IMR-90 (cell line): ENCODE measurements at regions not wholly inside any gene's neighbourhood (a gene's known extent, or its start where the extent isn't known, plus 50 kb on each side); places are given as distances from the start of the nearest gene placed in this dataset.

ENCODE experiments used
- ATAC-seq: fragments of 200-7000 bp; cut with Tn5 transposase; 2 replicates; pipeline ENCODE4 v1.9.1; 2020; ENCODE audit warnings: low read depth, mild to moderate bottlenecking, moderate library complexity
- BruUV-seq: library from RNA; stranded (reverse); fragments of 400-500 nt; replicated peaks from 2 replicates; lab custom pipeline; 2021; lab: Mats Ljungman, UMichigan
- CTCF ChIA-PET: fragments of 300-600 bp; formaldehyde crosslinking; extraction: SDS; loops from one replicate; lab custom pipeline; 2021; ENCODE audit warnings: antibody characterized with exemption; lab: Yijun Ruan, JAX
- POLR2A ChIA-PET: fragments of 300-600 bp; sonication (Branson Sonifier 250); formaldehyde crosslinking; loops from one replicate; lab custom pipeline; 2022; ENCODE audit warnings: antibody characterized with exemption; ENCODE audit not compliant: unreplicated experiment; lab: Charles Lee
- DNase-seq: peaks from one replicate; pipeline ENCODE4 v3.0.0; 2013
- H2AFZ ChIP-seq: replicated peaks from 2 replicates; pipeline ENCODE3; 2013; ENCODE audit warnings: low read length, mild to moderate bottlenecking; ENCODE audit not compliant: poor library complexity
- H2AK5ac ChIP-seq: 2 replicates; pipeline ENCODE4 v1.6.1; 2013; ENCODE audit warnings: low read depth, low read length, inconsistent platforms
- H2AK9ac ChIP-seq: replicated peaks from 2 replicates; pipeline ENCODE3; 2013; ENCODE audit warnings: mild to moderate bottlenecking, low read depth, low read length, moderate library complexity; ENCODE audit not compliant: poor library complexity
- H2BK120ac ChIP-seq: 2 replicates; pipeline ENCODE4 v1.6.1; 2013; ENCODE audit warnings: low read depth, low read length, inconsistent platforms
- H2BK15ac ChIP-seq: 3 replicates; pipeline ENCODE4 v1.6.1; 2013; ENCODE audit warnings: low read depth, low read length, inconsistent platforms
- H2BK20ac ChIP-seq: 2 replicates; pipeline ENCODE4 v1.6.1; 2013; ENCODE audit warnings: low read depth, mild to moderate bottlenecking, inconsistent platforms, low read length, moderate library complexity
- H2BK5ac ChIP-seq: 2 replicates; pipeline ENCODE4 v1.6.1; 2013; ENCODE audit warnings: mild to moderate bottlenecking, low read depth, low read length, inconsistent platforms; ENCODE audit not compliant: poor library complexity, severe bottlenecking
- H3K14ac ChIP-seq: replicated peaks from 2 replicates; pipeline ENCODE4 v1.6.1; 2013; ENCODE audit warnings: low read depth, low read length, inconsistent platforms
- H3K18ac ChIP-seq: 2 replicates; pipeline ENCODE4 v1.6.1; 2013; ENCODE audit warnings: low read depth, low read length, control low read depth
- H3K23ac ChIP-seq: 2 replicates; pipeline ENCODE4 v1.6.1; 2013; ENCODE audit warnings: low read depth, low read length, inconsistent platforms
- H3K27ac ChIP-seq: 2 replicates; pipeline ENCODE4 v1.5.1; 2013; ENCODE audit warnings: mild to moderate bottlenecking, control low read depth, low read length; ENCODE audit not compliant: insufficient read depth
- H3K27me3 ChIP-seq: 2 replicates; pipeline ENCODE4 v1.6.1; 2013; ENCODE audit warnings: low read length; ENCODE audit not compliant: control insufficient read depth, insufficient read depth
- H3K36me3 ChIP-seq: 2 replicates; pipeline ENCODE4 v1.6.1; 2013; ENCODE audit warnings: low read length, mixed read lengths; ENCODE audit not compliant: control insufficient read depth, insufficient read depth
- H3K4ac ChIP-seq: 2 replicates; pipeline ENCODE4 v1.6.1; 2013; ENCODE audit warnings: low read depth, low read length, inconsistent platforms
- H3K4me1 ChIP-seq: 2 replicates; pipeline ENCODE4 v1.6.1; 2013; ENCODE audit warnings: low read length, mixed read lengths; ENCODE audit not compliant: control insufficient read depth, insufficient read depth
- H3K4me2 ChIP-seq: 2 replicates; pipeline ENCODE4 v1.6.1; 2013; ENCODE audit warnings: low read depth, mild to moderate bottlenecking, control low read depth, low read length, moderate library complexity
- H3K4me3 ChIP-seq: 2 replicates; pipeline ENCODE4 v1.5.1; 2013; ENCODE audit warnings: low read depth, mild to moderate bottlenecking, control low read depth, low read length, moderate library complexity; ENCODE audit not compliant: insufficient read depth
- H3K56ac ChIP-seq: 2 replicates; pipeline ENCODE4 v1.6.1; 2013; ENCODE audit warnings: low read length, inconsistent platforms; ENCODE audit not compliant: insufficient read depth; ENCODE audit errors: extremely low read depth
- H3K79me1 ChIP-seq, 2 experiments: 2 replicates each; pipeline ENCODE4 v1.6.1; 2013; ENCODE audit warnings: low read length in 2 of 2, inconsistent platforms in 1 of 2, low read depth in 1 of 2
- H3K9ac ChIP-seq: 2 replicates; pipeline ENCODE4 v1.6.1; 2013; ENCODE audit warnings: low read depth, low read length, control low read depth
- H3K9me1 ChIP-seq: 2 replicates; pipeline ENCODE4 v1.6.1; 2013; ENCODE audit warnings: low read length, inconsistent platforms; ENCODE audit not compliant: insufficient read depth
- H3K9me3 ChIP-seq: 2 replicates; pipeline ENCODE4 v1.6.1; 2013; ENCODE audit warnings: low read length; ENCODE audit not compliant: control insufficient read depth, insufficient read depth
- H4K20me1 ChIP-seq: 2 replicates; pipeline ENCODE4 v1.6.1; 2013; ENCODE audit warnings: low read length, inconsistent platforms; ENCODE audit not compliant: insufficient read depth
- H4K5ac ChIP-seq: 2 replicates; pipeline ENCODE4 v1.6.1; 2013; ENCODE audit warnings: mild to moderate bottlenecking, low read depth, low read length, control low read depth
- H4K8ac ChIP-seq, 2 experiments: 2 replicates each; pipeline ENCODE4 v1.6.1; 2013; ENCODE audit warnings: low read depth in 2 of 2, low read length in 2 of 2, control low read depth in 1 of 2, inconsistent platforms in 1 of 2
- H4K91ac ChIP-seq: 2 replicates; pipeline ENCODE4 v1.6.1; 2013; ENCODE audit warnings: low read depth, low read length, inconsistent platforms; ENCODE audit not compliant: insufficient read depth
- CEBPB ChIP-seq: IDR thresholded peaks from 2 replicates; pipeline ENCODE4 v1.6.1; 2012; ENCODE audit warnings: low read depth, low read length, improper control_type of control experiment
- MAFK ChIP-seq: IDR thresholded peaks from 2 replicates; pipeline ENCODE4 v1.6.1; 2012; ENCODE audit warnings: low read depth, low read length, improper control_type of control experiment
- MXI1 ChIP-seq: IDR thresholded peaks from 2 replicates; pipeline ENCODE4 v1.6.1; 2012; ENCODE audit warnings: low read depth, mild to moderate bottlenecking, low read length, moderate library complexity, borderline replicate concordance
- RAD21 ChIP-seq: IDR thresholded peaks from 2 replicates; pipeline ENCODE4 v1.6.1; 2012; ENCODE audit warnings: low read length, improper control_type of control experiment
- SMC3 ChIP-seq: fragments of 150-350 bp; IDR thresholded peaks from 2 replicates; pipeline ENCODE4 v1.6.1; 2016; ENCODE audit warnings: low read depth, mild to moderate bottlenecking, antibody characterized with exemption, low read length, moderate library complexity
- USF2 ChIP-seq: fragments of 150-350 bp; IDR thresholded peaks from 2 replicates; pipeline ENCODE4 v1.6.1; 2017; ENCODE audit warnings: mild to moderate bottlenecking, antibody characterized with exemption, low read length, low read depth
- WGBS, 2 experiments: methylation state at CpG; one replicate each; pipeline versions ENCODE4 v1.1.5 to v1.1.7; 2013; ENCODE audit warnings: missing lambda C conversion rate in 2 of 2; ENCODE audit not compliant: insufficient read length in 1 of 2; ENCODE audit errors: extremely low coverage in 2 of 2; 5-methylcytosine and 5-hydroxymethylcytosine counted together
- dilution Hi-C: fragments of 300-500 bp; cut with HindIII; formaldehyde crosslinking; loops from one replicate; pipeline ENCODE4 v1.14.3; 2018; ENCODE audit warnings: low sequenced_read_pairs; ENCODE audit not compliant: unreplicated experiment
- in situ Hi-C: fragments of 300-500 bp; cut with MboI; formaldehyde crosslinking; loops from 3 replicates; pipeline ENCODE4 v1.14.3; 2019; ENCODE audit warnings: low sequenced_read_pairs, inconsistent platforms, mixed read lengths
- intact Hi-C: fragments of 100-400 bp; cut with micrococcal nuclease; formaldehyde crosslinking; loops from 2 replicates; pipeline ENCODE4 v1.10.0; 2022

DNA sequence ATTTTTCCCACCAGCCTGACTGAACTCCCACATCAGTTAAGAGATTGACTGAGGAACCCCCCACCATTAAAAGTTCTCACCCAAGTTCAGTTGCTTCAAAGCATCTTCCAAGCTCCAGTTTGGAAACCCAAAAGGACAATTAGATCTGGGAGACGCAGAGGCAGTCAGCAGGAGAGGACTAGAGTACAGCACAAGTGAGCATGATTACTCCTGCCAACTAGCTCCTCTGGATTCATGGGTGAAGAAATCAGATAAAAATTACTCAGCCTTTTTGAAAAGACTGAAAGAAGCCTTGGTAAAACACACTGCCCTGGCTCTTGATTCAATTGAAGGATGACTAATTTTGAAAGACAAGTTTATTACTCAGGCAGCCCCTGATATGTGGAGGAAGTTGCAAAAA lies 297.5 kb downstream of the ADAM29 start:
- POLR2A ChIA-PET, result no interaction called here
- Histone ChIP-seq H2AK5ac (no peak overlapping the region), H3K9me3 (peaks cover 13% of the 10 kb centered on the region), H3K4me3 (no peak overlapping the region), H4K91ac (no peak overlapping the region), H2AFZ (no peak overlapping the region), H3K79me1 (no peaks in the 10 kb centered on the region), H2AK9ac (no peak overlapping the region), H3K9me1 (no peaks in the 10 kb centered on the region), H2BK20ac (no peak overlapping the region), H3K4me1 (no peaks in the 10 kb centered on the region), H4K20me1 (no peaks in the 10 kb centered on the region), H3K23ac (no peak overlapping the region), H3K4me2 (no peak overlapping the region), H3K56ac (no peak overlapping the region), H2BK5ac (no peak overlapping the region), H3K27ac (no peak overlapping the region), H3K27me3 (no peaks in the 10 kb centered on the region), H3K14ac (no peak overlapping the region), H3K9ac (no peak overlapping the region), H2BK15ac (no peak overlapping the region), H4K8ac (no peak overlapping the region), H3K18ac (no peak overlapping the region), H2BK120ac (no peak overlapping the region), H3K4ac (no peak overlapping the region), H4K5ac (no peak overlapping the region), H3K36me3 (no peaks in the 10 kb centered on the region)
- DNase-seq (no peak), ATAC-seq (no peak)
- no TSS peak for BruUV-seq
- no CpG with 5 or more reads among the region's 1 CpG for WGBS, 2 experiments
- CTCF ChIA-PET, result no interaction called here
- in situ Hi-C loops (no loop called here), intact Hi-C loops (no loop called here), dilution Hi-C loops (no loop called here)
- TF ChIP-seq RAD21, result no peak
- no peak for TF ChIP-seq MAFK
- TF ChIP-seq SMC3, result no peak
- TF ChIP-seq MXI1, result no peak
- no peak for TF ChIP-seq USF2
- no peak for TF ChIP-seq CEBPB
